Upper lobe of left lung (tissue), 6 donors: ENCODE measurements at regions not wholly inside any gene's neighbourhood (a gene's known extent, or its start where the extent isn't known, plus 50 kb on each side); places are given as distances from the start of the nearest gene placed in this dataset.
"Not testable (repeated sequence)": the region's sequence is repeated elsewhere in the genome, so short reads cannot be mapped to it uniquely, and the experiment has no call there.

Source experiments
- ATAC-seq, 2 donors: fragments of 200-7000 bp; cut with Tn5 transposase; one replicate each; pipeline ENCODE4 v1.9.1; 2022; ENCODE audit warnings: mild to moderate bottlenecking in 2 of 2, moderate library complexity in 2 of 2; ENCODE audit not compliant: low FRiP score in 2 of 2
- DNase-seq, 2 donors: peaks; one replicate each; pipeline ENCODE4 v3.0.0-alpha.2; 2019 to 2020
- H3K27ac ChIP-seq, 4 donors: fragments of 200-600 bp; sonication (generic); one replicate each; pipeline ENCODE4 v1.5.1; 2016 to 2019
- H3K27me3 ChIP-seq, 4 donors: fragments of 200-600 bp; sonication (generic); one replicate each; pipeline ENCODE4 v1.5.1; 2017 to 2019
- H3K36me3 ChIP-seq, 4 donors: fragments of 200-600 bp; sonication (generic); one replicate each; pipeline ENCODE4 v1.5.1; 2016 to 2019
- H3K4me1 ChIP-seq, 4 donors: fragments of 200-600 bp; sonication (generic); one replicate each; pipeline ENCODE4 v1.5.1; 2018 to 2019
- H3K4me3 ChIP-seq, 4 donors: fragments of 200-600 bp; sonication (generic); one replicate each; pipeline ENCODE4 v1.5.1; 2017 to 2019; ENCODE audit warnings: mild to moderate bottlenecking in 2 of 4, moderate library complexity in 1 of 4
- H3K9me3 ChIP-seq, 4 donors: fragments of 200-600 bp; sonication (generic); one replicate each; pipeline ENCODE4 v1.5.1; 2018 to 2019
- CTCF ChIP-seq, 6 experiments: fragments of 450-650 bp in 4 of 6; fragments of 200-600 bp in 2 of 6; sonication (generic) in 2 of 6; IDR thresholded peaks; one replicate each; pipeline ENCODE4 v1.5.1; 2016 to 2019; ENCODE audit warnings: antibody characterized with exemption in 6 of 6
- EP300 ChIP-seq, 4 donors: sonication (generic); formaldehyde crosslinking; IDR thresholded peaks; one replicate each; pipeline ENCODE4 v1.5.1; 2017; ENCODE audit warnings: antibody characterized with exemption in 4 of 4, control low read depth in 2 of 4
- POLR2A ChIP-seq, 4 donors: fragments of 450-650 bp; IDR thresholded peaks; one replicate each; pipeline ENCODE4 v1.5.1; 2016 to 2017; ENCODE audit warnings: antibody characterized with exemption in 4 of 4, mild to moderate bottlenecking in 2 of 4
- POLR2AphosphoS5 ChIP-seq, 2 donors: sonication (generic); formaldehyde crosslinking; IDR thresholded peaks; one replicate each; pipeline ENCODE4 v1.5.1; 2017; ENCODE audit warnings: antibody characterized with exemption in 2 of 2
- WGBS, 2 donors: methylation state at CpG; one replicate each; pipeline ENCODE4 v1.1.5; 2017 to 2018; 5-methylcytosine and 5-hydroxymethylcytosine counted together
- donor health status: DM: no; HTN: no; CAD: no; lungs with moderate emphysema.
- donor health status: DM: no; HTN: yes; CAD: no; lungs with severe emphysema.

- no peak for ATAC-seq
Measured at GRCh38 chr5:174581894-174582293, 142.5 kb upstream of the MSX2 start.

GRCh38 chr5:174583071-174583470 lies 141.3 kb upstream of the MSX2 start:
- no peak overlapping the region for H3K27ac ChIP-seq
- no peak for ATAC-seq
- H3K36me3 ChIP-seq, result no peaks in the 10 kb centered on the region
- WGBS, 2 donors, result 92 to 95% methylated on average over 4 of the region's 4 CpGs
- H3K4me1 ChIP-seq, result no peaks in the 10 kb centered on the region
- no peak for DNase-seq
- H3K4me3 ChIP-seq, result no peak overlapping the region
- no peaks in the 10 kb centered on the region for H3K27me3 ChIP-seq
- H3K9me3 ChIP-seq, result no peaks in the 10 kb centered on the region
- no peak for TF ChIP-seq POLR2A (IDR thresholded peaks at IDR 0.05)

More at GRCh38 chr5:174581894-174582293, 142.5 kb upstream of the MSX2 start:
- Histone ChIP-seq H3K27ac (no peak overlapping the region), H3K4me1 (no peaks in the 10 kb centered on the region), H3K4me3 (no peak overlapping the region), H3K9me3 (no peaks in the 10 kb centered on the region), H3K36me3 (no peaks in the 10 kb centered on the region), H3K27me3 (no peaks in the 10 kb centered on the region)
- TF ChIP-seq CTCF (IDR thresholded peaks at IDR 0.05), result no peak
- no peak for TF ChIP-seq EP300 (IDR thresholded peaks at IDR 0.05)
- TF ChIP-seq POLR2A (IDR thresholded peaks at IDR 0.05), result no peak
- no peak for TF ChIP-seq POLR2AphosphoS5 (IDR thresholded peaks at IDR 0.05)
- 57 to 59% methylated on average over 4 of the region's 4 CpGs for WGBS, 2 donors
- no peak for DNase-seq

GRCh38 chr5:174585472-174585871 lies 138.9 kb upstream of the MSX2 start:
- Histone ChIP-seq H3K27ac (no peak overlapping the region), H3K4me1 (no peaks in the 10 kb centered on the region), H3K27me3 (no peaks in the 10 kb centered on the region), H3K9me3 (no peaks in the 10 kb centered on the region), H3K4me3 (no peak overlapping the region), H3K36me3 (no peaks in the 10 kb centered on the region)
- 84 to 94% methylated on average over 2 of the region's 2 CpGs for WGBS, 2 donors
- no peak for TF ChIP-seq EP300 (IDR thresholded peaks at IDR 0.05)
- TF ChIP-seq CTCF (IDR thresholded peaks at IDR 0.05), result no peak
- TF ChIP-seq POLR2A (IDR thresholded peaks at IDR 0.05), result no peak
- no peak for TF ChIP-seq POLR2AphosphoS5 (IDR thresholded peaks at IDR 0.05)
- ATAC-seq (no peak), DNase-seq (no peak)

- 94 to 97% methylated on average over 4 of the region's 4 CpGs for WGBS, 2 donors
- H3K9me3 ChIP-seq, H3K36me3 ChIP-seq, H3K4me1 ChIP-seq, H3K4me3 ChIP-seq, H3K27me3 ChIP-seq, H3K27ac ChIP-seq, DNase-seq, ATAC-seq: not testable (repeated sequence)
Measured at GRCh38 chr5:174586163-174586562, 138.2 kb upstream of the MSX2 start.

- no peak for ATAC-seq
- Histone ChIP-seq H3K4me3 (no peak overlapping the region), H3K27me3 (no peaks in the 10 kb centered on the region), H3K27ac (no peak overlapping the region), H3K4me1 (no peaks in the 10 kb centered on the region), H3K9me3 (no peaks in the 10 kb centered on the region), H3K36me3 (no peaks in the 10 kb centered on the region)
- DNase-seq, result no peak
- TF ChIP-seq CTCF (IDR thresholded peaks at IDR 0.05) (no peak), EP300 (IDR thresholded peaks at IDR 0.05) (no peak), POLR2AphosphoS5 (IDR thresholded peaks at IDR 0.05) (no peak), POLR2A (IDR thresholded peaks at IDR 0.05) (no peak)
- 87 to 91% methylated on average over 7 of the region's 7 CpGs for WGBS, 2 donors
Measured at GRCh38 chr5:174589011-174589410, 135.4 kb upstream of the MSX2 start.

GRCh38 chr5:174589599-174589998 lies 134.8 kb upstream of the MSX2 start:
- H3K4me3 ChIP-seq, result no peak overlapping the region
- ATAC-seq (no peak), DNase-seq (no peak)
- no peaks in the 10 kb centered on the region for H3K36me3 ChIP-seq
- H3K4me1 ChIP-seq, result no peaks in the 10 kb centered on the region
- no peak overlapping the region for H3K27ac ChIP-seq
- TF ChIP-seq POLR2AphosphoS5 (IDR thresholded peaks at IDR 0.05) (no peak), EP300 (IDR thresholded peaks at IDR 0.05) (no peak), POLR2A (IDR thresholded peaks at IDR 0.05) (no peak), CTCF (IDR thresholded peaks at IDR 0.05) (no peak)
- no peaks in the 10 kb centered on the region for H3K9me3 ChIP-seq
- H3K27me3 ChIP-seq, result no peaks in the 10 kb centered on the region
- 46 to 57% methylated on average over 11 of the region's 11 CpGs for WGBS, 2 donors
